D721Med (cell line): ENCODE measurements at regions not wholly inside any gene's neighbourhood (a gene's known extent, or its start where the extent isn't known, plus 50 kb on each side); places are given as distances from the start of the nearest gene placed in this dataset.

ENCODE experiments used
- DNase-seq: peaks from one replicate; pipeline ENCODE4 v3.0.0; 2011; ENCODE audit warnings: low spot score; ENCODE audit not compliant: insufficient read length
- FAIRE-seq: peaks from 2 replicates; lab custom pipeline; 2011; peaks lifted over from hg19 to GRCh38; lab: Jason Lieb, UNC
- TF ChIP-seq, protein P1 (sequence below): IDR thresholded peaks from 2 replicates; pipeline ENCODE4 v1.5.1; 2012; ENCODE audit warnings: mild to moderate bottlenecking, control low read depth; ENCODE audit not compliant: insufficient read depth; ENCODE audit errors: missing control alignments

DNA sequence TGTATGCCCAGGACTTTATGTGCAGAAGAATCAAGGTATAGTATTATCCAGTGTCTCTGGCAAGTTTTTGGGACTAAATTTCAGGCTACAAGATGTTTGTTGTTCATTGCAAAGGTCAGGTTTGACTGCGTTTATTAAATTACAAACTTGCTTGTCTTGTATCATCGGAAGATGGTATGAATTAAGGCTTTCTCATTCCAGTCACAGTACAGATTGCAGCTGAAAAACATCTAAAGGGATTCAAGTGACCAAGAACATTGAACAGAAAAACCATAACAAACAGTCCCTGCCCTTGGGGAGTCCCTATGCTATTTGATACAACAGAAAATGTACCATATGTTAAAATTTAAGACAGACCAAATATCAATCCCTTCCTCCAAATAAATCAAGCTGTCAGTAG lies 244.7 kb upstream of the TNC start:
- DNase-seq, result no peak
- TF ChIP-seq, protein P1, sequence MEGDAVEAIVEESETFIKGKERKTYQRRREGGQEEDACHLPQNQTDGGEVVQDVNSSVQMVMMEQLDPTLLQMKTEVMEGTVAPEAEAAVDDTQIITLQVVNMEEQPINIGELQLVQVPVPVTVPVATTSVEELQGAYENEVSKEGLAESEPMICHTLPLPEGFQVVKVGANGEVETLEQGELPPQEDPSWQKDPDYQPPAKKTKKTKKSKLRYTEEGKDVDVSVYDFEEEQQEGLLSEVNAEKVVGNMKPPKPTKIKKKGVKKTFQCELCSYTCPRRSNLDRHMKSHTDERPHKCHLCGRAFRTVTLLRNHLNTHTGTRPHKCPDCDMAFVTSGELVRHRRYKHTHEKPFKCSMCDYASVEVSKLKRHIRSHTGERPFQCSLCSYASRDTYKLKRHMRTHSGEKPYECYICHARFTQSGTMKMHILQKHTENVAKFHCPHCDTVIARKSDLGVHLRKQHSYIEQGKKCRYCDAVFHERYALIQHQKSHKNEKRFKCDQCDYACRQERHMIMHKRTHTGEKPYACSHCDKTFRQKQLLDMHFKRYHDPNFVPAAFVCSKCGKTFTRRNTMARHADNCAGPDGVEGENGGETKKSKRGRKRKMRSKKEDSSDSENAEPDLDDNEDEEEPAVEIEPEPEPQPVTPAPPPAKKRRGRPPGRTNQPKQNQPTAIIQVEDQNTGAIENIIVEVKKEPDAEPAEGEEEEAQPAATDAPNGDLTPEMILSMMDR, result no peak
- no peak for FAIRE-seq

DNA sequence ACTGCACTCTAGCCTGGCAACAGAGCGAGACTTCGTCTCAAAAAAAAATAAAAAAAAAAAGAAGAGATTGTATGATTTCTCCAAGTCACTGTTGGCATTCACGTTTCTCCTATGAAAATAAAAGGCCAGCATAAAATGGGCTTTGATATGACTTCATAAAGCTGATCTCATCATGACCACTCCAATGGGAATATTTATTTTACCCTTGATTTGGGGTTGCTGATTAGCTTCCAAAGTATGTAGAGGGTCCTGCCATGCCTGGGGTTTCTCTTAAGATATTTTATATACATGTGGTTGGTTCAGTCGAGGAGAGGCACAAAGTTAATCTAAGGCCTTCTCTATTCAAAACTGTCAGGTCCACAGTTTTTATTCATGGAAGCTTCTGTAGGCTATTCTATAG lies 247.0 kb upstream of the TNC start:
- TF ChIP-seq, protein P1, result no peak
- FAIRE-seq (no peak), DNase-seq (no peak)

DNA sequence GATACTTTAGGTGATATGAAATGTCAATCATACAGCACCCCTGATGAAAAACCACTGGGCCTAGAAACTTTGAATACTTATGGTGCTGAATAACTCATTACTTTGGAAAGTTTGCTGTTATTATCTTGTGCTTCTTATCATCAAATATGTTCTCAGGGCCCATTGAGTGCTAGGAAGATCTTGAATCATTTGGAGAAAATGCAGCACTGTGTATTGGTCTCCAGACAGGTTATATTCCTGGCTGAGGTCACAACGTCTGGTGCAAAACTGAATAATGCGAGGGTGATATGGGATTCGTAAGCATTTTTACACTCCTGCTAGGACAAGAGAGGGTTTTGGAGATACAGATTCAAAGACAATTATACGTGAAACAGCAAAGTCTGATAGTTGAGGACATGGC lies 249.4 kb upstream of the TNC start:
- TF ChIP-seq, protein P1, result no peak
- FAIRE-seq (no peak), DNase-seq (no peak)

DNA sequence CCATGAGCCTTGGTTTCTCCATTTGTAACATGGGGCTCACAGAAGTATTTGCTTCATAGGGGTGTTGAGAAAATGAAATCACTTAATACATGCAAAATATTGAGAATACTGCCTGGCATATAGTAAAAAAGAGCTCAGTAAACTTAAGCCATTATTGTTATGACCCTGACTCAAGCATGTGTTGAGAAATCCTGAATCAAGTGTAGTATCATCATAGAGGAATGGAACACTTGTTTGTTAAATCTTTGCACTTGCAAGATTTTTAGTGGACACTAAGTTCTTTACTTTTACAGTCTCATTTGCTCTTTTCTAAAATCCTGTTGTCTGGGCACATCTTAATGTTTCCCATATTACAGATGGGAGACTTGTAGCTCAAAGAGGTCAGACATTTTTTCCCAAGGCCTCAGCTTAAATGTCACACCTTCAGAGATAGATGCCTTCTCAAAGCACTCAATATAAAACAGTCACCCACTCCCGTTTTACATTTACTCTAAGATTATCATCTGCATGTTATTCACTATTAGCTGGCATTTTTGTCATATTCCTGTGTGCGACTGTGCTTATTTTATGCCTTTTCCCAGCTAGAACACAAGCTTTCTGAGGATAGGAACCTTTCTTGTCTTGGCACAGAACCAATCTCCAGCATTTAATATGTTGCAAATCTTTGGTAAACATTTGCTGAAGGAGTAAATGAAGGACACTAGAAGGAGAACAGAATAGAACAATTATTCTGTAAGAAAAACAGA lies 250.0 kb upstream of the TNC start:
- TF ChIP-seq, protein P1, result no peak
- FAIRE-seq, result no peak
- DNase-seq, result no peak

DNA sequence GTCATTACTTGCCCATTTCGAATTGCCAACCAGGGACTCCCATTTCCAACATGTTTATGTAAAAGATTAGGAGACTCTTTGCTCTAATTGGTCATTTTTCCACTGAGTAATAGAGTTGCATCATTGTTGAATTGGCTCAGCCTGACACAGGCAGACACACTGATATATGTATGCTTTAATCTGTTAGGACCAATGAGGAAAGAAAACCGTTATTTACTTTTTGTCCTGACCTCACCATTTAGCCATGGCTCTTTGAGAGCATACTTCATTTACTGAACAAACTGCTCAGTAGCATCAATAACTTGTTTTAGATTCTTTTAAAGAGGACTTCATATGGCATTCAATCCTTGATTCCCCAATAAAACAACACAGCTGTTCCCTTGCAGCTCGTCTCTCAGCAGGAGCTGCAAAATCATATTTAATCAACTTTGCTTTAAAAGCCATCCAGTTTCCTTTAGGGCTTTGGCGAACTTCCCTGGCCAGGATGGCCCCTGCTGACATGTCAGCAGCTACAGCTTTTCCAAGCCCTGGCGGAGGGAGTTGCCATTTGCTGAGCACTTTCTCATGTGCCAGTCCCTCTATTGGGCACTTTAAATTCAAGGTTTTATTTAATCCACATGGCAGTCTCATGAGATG lies 251.5 kb upstream of the TNC start:
- TF ChIP-seq, protein P1, result no peak
- DNase-seq (no peak), FAIRE-seq (no peak)

DNA sequence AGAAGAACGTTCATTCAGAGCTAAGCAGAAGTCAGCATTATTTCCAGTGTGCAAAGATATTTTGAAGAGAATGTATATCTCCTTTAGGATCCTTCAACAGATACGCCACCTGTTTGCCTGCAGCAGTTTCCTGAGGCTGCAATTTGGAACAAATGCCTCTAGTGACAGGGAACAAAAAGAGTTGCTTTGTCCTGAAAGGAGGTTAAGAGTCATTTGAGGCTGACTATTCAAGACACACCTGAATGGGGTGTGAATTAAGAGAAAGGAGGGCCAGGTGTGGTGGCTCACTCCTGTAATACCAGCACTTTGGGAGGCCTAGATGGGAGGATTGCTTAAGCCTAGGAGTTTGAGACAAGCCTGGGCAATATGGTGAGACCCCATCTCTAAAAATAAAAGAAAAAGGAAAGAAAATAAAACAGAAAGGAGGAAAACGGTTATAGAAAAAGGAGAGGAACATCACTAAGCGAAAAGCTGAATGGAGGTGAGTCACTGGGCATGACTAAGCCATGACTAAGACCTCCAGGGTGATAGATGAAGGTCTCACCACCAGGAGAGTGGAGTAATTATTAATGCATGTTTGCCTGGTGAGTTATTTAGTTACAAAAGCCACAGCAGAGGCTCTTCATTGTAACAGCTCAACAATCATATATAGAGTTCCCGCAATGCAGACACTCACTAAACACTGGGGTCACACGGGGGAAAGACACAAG lies 255.2 kb upstream of the TNC start:
- TF ChIP-seq, protein P1, result no peak
- FAIRE-seq (no peak), DNase-seq (no peak)
